Testis (tissue), 2 donors: ENCODE measurements at regions not wholly inside any gene's neighbourhood (a gene's known extent, or its start where the extent isn't known, plus 50 kb on each side); places are given as distances from the start of the nearest gene placed in this dataset.

Experiments used
- CTCF ChIP-seq, 3 experiments: fragments of 450-650 bp in 2 of 3; fragments of 200-600 bp in 1 of 3; sonication (generic) in 1 of 3; IDR thresholded peaks; one replicate each; pipeline ENCODE4 v1.5.1; 2016 to 2019; ENCODE audit warnings: antibody characterized with exemption in 3 of 3, mild to moderate bottlenecking in 2 of 3, moderate library complexity in 1 of 3
- POLR2A ChIP-seq: fragments of 450-650 bp; IDR thresholded peaks from one replicate; pipeline ENCODE4 v1.6.1; 2017; ENCODE audit warnings: antibody characterized with exemption, mild to moderate bottlenecking, moderate library complexity

DNA sequence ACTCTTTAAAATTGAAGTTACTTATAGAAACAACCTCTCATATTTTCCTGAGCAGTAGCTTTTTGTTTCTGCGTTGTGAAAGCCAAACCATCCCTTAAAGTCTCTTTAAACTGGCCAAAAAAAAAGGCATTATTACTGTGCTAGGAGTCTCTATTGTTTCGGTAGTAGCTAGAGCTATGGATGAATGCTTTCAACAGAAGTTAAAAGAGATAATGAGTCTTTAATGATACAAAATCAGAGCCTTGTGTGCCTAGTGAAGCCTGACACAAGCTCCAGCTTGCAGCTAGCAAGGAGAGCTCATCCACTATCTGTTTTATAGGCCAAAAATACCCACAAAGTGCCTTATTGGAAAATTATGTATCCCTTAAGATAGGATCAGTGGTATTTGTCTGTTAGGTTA lies 360.4 kb upstream of the CDIN1 start:
- no peak for TF ChIP-seq CTCF (IDR thresholded peaks at IDR 0.05)
- TF ChIP-seq POLR2A: no peak
